GM18858 (cell line): ENCODE measurements at regions not wholly inside any gene's neighbourhood (a gene's known extent, or its start where the extent isn't known, plus 50 kb on each side); places are given as distances from the start of the nearest gene placed in this dataset.

Source experiments
- ATAC-seq: cut with Tn5 transposase; IDR thresholded peaks from one replicate; pipeline ENCODE4 v1.9.1; 2021; ENCODE audit not compliant: unreplicated experiment

- ATAC-seq: no peak
These were observed 103.8 kb upstream of the OSR1 start for GRCh38 chr2:19462256-19462645.

GRCh38 chr2:19461504-19462255, 103.3 kb upstream of the OSR1 start:
- ATAC-seq: no peak

GRCh38 chr2:19460761-19461160, 102.3 kb upstream of the OSR1 start:
- ATAC-seq: no peak

- no peak for ATAC-seq
These were observed 100.1 kb upstream of the OSR1 start for GRCh38 chr2:19458427-19459003.

- ATAC-seq: no peak
These were observed 99.4 kb upstream of the OSR1 start for GRCh38 chr2:19457809-19458208.

- ATAC-seq: no peak
These were observed 98.4 kb upstream of the OSR1 start for GRCh38 chr2:19456705-19457309.

- ATAC-seq: no peak
These were observed 95.7 kb upstream of the OSR1 start for GRCh38 chr2:19454125-19454524.

- no peak for ATAC-seq
These were observed 84.3 kb upstream of the OSR1 start for GRCh38 chr2:19442731-19443130.

- ATAC-seq: no peak
These were observed 80.7 kb upstream of the OSR1 start for GRCh38 chr2:19439081-19439480.

GRCh38 chr2:19435815-19436214, 77.4 kb upstream of the OSR1 start:
- ATAC-seq: no peak

- no peak for ATAC-seq
These were observed 76.0 kb upstream of the OSR1 start for GRCh38 chr2:19434413-19434812.

GRCh38 chr2:19426941-19427340, 68.5 kb upstream of the OSR1 start:
- no peak for ATAC-seq

- ATAC-seq: no peak
These were observed 67.7 kb upstream of the OSR1 start for GRCh38 chr2:19426144-19426543.

GRCh38 chr2:19425419-19425818, 67.0 kb upstream of the OSR1 start:
- ATAC-seq: no peak

- ATAC-seq: no peak
These were observed 60.9 kb upstream of the OSR1 start for GRCh38 chr2:19419211-19419880.

- no peak for ATAC-seq
These were observed 58.6 kb upstream of the OSR1 start for GRCh38 chr2:19416784-19417684.

- ATAC-seq: no peak
These were observed 57.7 kb upstream of the OSR1 start for GRCh38 chr2:19416083-19416482.

- no peak for ATAC-seq
These were observed 50.6 kb upstream of the OSR1 start for GRCh38 chr2:19409046-19409445.

- ATAC-seq: no peak
These were observed 50.2 kb upstream of the OSR1 start for GRCh38 chr2:19408592-19408991.
